ENCODE measurements at regions not wholly inside any gene's neighbourhood (a gene's known extent, or its start where the extent isn't known, plus 50 kb on each side); places are given as distances from the start of the nearest gene placed in this dataset.
"Not testable (repeated sequence)": the region's sequence is repeated elsewhere in the genome, so short reads cannot be mapped to it uniquely, and the experiment has no call there.

- no peak for DNase-seq
Measured at GRCh38 chr1:233435622-233436021, 108.1 kb downstream of the MAP3K21 start.

DNA sequence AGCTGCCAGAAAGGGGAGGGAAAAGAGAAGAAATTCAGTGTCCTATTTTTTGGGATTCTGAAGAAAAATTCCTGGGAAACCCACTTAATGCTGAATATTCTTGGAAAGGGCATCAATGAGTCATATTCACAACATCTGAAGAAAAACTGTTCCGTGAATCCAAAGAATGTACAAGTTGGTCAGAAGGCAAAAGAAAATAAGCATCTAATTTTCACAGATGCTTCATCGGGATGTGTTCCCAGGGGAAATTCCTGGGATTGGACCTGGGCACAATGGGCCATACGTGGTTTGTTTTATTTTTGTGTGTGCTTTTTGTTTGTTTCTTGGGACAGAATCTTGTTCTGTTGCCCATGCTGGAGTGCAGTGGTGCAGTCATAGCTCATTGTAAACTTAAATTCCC, 112.2 kb downstream of the MAP3K21 start:
- DNase-seq = peak; percentile 30

- DNase-seq = peak; percentile 60
Measured at GRCh38 chr1:233440951-233441401, 113.5 kb downstream of the MAP3K21 start.

GRCh38 chr1:233442026-233442780, 114.7 kb downstream of the MAP3K21 start:
- DNase-seq = no peak

- no peak for DNase-seq
Measured at GRCh38 chr1:233443040-233443760, 115.7 kb downstream of the MAP3K21 start.

GRCh38 chr1:233444484-233444883, 117.0 kb downstream of the MAP3K21 start:
- DNase-seq = no peak

GRCh38 chr1:233445737-233446136, 118.2 kb downstream of the MAP3K21 start:
- DNase-seq = no peak

GRCh38 chr1:233446935-233447334, 119.4 kb downstream of the MAP3K21 start:
- DNase-seq = no peak

GRCh38 chr1:233448109-233448689, 120.7 kb downstream of the MAP3K21 start:
- DNase-seq = no peak

GRCh38 chr1:233452724-233453123, 125.2 kb downstream of the MAP3K21 start:
- DNase-seq = no peak

GRCh38 chr1:233453433-233454200, 126.1 kb downstream of the MAP3K21 start:
- DNase-seq = no peak

DNA sequence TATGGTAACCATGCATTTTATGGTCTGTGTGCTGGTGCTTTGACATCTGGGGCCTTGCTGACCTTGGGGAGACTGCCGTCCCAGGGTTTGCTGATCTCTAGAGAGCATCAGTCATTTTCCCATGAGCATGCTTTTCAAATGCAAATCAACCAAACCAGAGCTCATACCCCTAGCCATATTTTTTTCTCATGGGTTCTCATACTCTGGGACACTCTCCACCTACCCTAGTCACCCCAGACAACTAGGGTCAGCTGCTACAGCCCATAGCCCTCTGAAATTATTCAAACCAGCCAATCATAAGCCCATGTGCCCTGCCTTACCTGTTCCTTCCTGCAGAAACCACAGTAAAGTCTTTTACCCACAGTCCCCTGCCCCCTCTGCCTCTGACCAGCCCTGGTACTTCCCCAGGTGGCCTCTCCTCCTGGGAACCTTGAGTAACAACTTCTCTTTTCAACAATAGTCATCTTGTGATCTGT, 132.0 kb downstream of the MAP3K21 start:
- DNase-seq = no peak

- DNase-seq = no peak
Measured at GRCh38 chr1:233459968-233460367, 132.4 kb downstream of the MAP3K21 start.

DNA sequence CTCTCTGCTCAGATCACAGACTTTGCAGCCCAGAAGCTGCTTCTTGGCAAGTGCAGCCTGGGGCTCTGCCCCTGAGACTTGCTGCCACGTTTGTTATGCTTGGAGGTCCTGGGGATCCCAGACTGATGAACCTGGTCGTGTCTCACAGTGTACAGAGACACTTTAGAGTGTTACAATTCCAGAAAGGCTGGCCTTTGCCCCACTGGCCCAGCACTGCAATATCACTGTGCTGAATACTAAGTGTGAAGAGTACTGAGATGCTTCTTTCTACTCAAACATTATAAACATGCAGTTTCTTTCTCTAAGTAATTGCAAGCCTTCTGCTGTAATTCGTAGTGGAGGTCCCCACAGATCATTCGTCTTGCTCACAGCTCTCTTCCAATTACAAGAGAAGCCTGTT, 133.2 kb downstream of the MAP3K21 start:
- DNase-seq = no peak

- DNase-seq = no peak
Measured at GRCh38 chr1:233461847-233462246, 134.3 kb downstream of the MAP3K21 start.

DNA sequence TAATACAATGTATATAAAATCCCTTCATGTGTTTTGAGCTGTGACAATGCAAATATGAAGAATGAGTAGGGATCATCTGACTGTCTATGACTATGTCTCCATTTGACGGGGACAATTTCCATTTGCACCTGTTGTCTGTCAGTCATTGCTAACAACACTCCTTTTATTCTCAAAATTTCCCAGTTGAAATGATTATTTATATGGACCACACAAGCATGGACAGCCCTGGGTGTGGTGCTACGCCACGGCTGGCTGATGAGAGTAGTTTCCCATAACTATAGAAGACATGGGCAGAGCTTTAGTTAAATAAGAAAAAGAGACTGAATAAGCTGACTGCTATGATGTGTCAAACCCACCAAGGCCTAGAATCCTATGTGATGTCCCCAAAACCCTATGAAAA, 135.8 kb downstream of the MAP3K21 start:
- DNase-seq = no peak

DNA sequence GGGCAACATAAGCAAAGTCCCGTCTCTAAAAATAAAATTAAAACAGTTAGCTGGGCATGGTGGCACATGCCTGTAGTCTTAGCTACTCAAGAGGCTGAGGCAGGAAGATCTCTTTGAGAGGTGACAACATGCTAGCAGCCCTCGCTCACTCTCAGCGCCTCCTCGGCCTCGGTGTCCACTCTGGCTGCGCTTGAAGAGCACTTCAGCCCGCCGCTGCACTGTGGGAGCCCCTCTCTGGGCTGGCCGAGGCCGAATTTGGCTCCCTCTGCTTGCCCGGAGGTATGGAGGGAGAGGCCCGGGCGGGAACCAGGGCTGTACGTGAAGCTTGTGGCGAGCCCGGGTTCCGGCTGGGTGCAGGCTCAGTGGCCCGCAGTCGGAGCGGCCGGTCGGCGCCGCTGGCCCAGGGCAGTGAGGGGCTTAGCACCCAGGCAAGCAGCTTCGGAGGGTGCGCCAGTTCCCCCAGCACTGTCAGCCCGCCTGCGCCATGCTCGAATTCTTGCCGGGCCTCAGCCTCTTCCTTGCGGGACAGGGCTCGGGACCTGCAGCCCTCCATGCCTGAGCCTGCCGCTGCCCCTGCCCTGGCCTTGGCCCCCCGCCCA, 138.3 kb downstream of the MAP3K21 start:
- DNase-seq = no peak

DNA sequence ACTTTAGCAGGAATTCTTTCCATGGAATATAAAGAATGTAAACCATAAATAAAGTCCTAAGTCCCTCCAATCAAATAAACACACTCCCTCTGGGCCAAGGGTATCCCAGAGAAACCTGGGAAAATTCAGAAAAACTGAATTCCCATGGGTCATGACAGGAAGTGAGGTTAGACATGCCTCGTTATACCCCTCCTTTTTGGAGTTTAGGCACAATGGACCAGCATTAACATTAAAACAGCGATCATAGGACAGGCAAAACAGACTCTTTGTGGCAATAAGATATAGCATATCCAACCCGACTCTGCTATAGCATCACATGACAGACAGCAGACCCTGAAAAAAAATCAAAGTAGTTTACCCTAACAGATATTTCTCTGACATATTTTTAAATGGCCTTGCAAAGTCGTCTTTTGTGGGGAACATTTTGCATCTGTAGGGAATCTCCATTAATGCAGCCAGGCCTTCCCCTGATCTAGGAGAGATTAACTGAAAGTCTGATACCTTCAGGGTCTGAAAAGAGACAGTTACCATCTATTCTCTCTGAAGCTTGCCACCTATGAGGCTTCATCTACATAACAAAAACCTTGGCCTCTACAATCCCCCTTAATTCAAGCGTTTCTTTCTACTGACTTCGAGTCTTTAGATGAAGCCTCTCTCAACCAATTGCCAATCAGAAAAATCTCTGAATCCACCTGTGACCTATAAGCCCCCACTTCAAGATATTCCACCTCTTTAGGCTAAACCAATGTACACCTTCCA, 143.0 kb upstream of the KCNK1 start:
- DNase-seq = no peak

GRCh38 chr1:233471851-233472250, 142.1 kb upstream of the KCNK1 start:
- DNase-seq = not testable (repeated sequence)

- not testable (repeated sequence) for DNase-seq
Measured at GRCh38 chr1:233472796-233473195, 141.1 kb upstream of the KCNK1 start.

GRCh38 chr1:233473549-233474204, 140.2 kb upstream of the KCNK1 start:
- no peak for DNase-seq

All from fibroblast of skin of scalp (primary cell).